K562 (cell line): ENCODE measurements at regions not wholly inside any gene's neighbourhood (a gene's known extent, or its start where the extent isn't known, plus 50 kb on each side); places are given as distances from the start of the nearest gene placed in this dataset.

Experiments
- ATAC-seq: fragments of 200-7000 bp; cut with Tn5 transposase; 3 replicates; pipeline ENCODE4 v1.9.1; 2020; ENCODE audit warnings: moderate library complexity
- BruUV-seq: library from RNA; stranded (reverse); fragments of 400-500 nt; replicated peaks from 2 replicates; lab custom pipeline; 2021; lab: Mats Ljungman, UMichigan
- CTCF ChIA-PET: fragments of 300-600 bp; formaldehyde crosslinking; extraction: SDS; loops from one replicate; lab custom pipeline; 2021; ENCODE audit warnings: low intra/inter-chr PET ratio; lab: Yijun Ruan, JAX
- POLR2A ChIA-PET: fragments of 300-600, 350-650 bp; sonication (Branson Sonifier 250); formaldehyde crosslinking; extraction: SDS; loops from one replicate; lab custom pipeline; 2021; ENCODE audit warnings: antibody characterized with exemption, inconsistent platforms; lab: Yijun Ruan, JAX
- DNase-seq, 4 experiments: peaks; one replicate each; pipeline versions ENCODE4 v3.0.0 to v3.0.0-alpha.2; 2011 to 2018; ENCODE audit warnings: low spot score in 3 of 4, mixed read lengths in 3 of 4; ENCODE audit errors: extremely low read depth in 1 of 4
- FAIRE-seq: peaks from 2 replicates; lab custom pipeline; 2011; peaks lifted over from hg19 to GRCh38; lab: Jason Lieb, UNC
- H2AFZ ChIP-seq: 2 replicates; pipeline ENCODE4 v1.6.0; 2011; ENCODE audit warnings: low read depth, low read length, control low read depth, inconsistent platforms
- H3K27ac ChIP-seq: fragments of 200-600 bp; 3 replicates; pipeline ENCODE4 v1.8.0; 2011; ENCODE audit warnings: low read depth, mild to moderate bottlenecking, control low read depth, inconsistent platforms, low read length, moderate library complexity, mixed read lengths; ENCODE audit errors: extremely low read depth
- H3K27me3 ChIP-seq, 2 experiments: fragments of 300-600 bp in 1 of 2; 2 replicates in 1 of 2; 3 replicates in 1 of 2; pipeline versions ENCODE4 v1.6.0 to v1.8.0; 2011; ENCODE audit warnings: inconsistent platforms in 2 of 2, low read length in 2 of 2, mild to moderate bottlenecking in 1 of 2, mixed read lengths in 1 of 2, moderate library complexity in 1 of 2; ENCODE audit not compliant: control insufficient read depth in 2 of 2, insufficient read depth in 2 of 2
- H3K36me3 ChIP-seq: fragments of 300-600 bp; 3 replicates; pipeline ENCODE4 v1.8.0; 2011; ENCODE audit warnings: mild to moderate bottlenecking, low read length, inconsistent platforms; ENCODE audit not compliant: control insufficient read depth, insufficient read depth
- H3K4me1 ChIP-seq, 2 experiments: fragments of 200-600 bp in 1 of 2; replicated peaks in 1 of 2; 2 replicates in 1 of 2; 3 replicates in 1 of 2; pipeline versions ENCODE4 v1.5.1 to v1.8.0; 2011; ENCODE audit warnings: inconsistent platforms in 2 of 2, low read length in 2 of 2, mild to moderate bottlenecking in 1 of 2, mixed read lengths in 1 of 2, moderate library complexity in 1 of 2; ENCODE audit not compliant: control insufficient read depth in 2 of 2, insufficient read depth in 2 of 2
- H3K4me2 ChIP-seq: 2 replicates; pipeline ENCODE4 v1.6.1; 2011; ENCODE audit warnings: low read length, control low read depth, inconsistent platforms, mixed read lengths; ENCODE audit not compliant: insufficient read depth
- H3K4me3 ChIP-seq: fragments of 200-600 bp; sonication (generic), shearing (Covaris generic); 2 replicates; pipeline ENCODE4 v1.5.1; 2016; ENCODE audit warnings: control low read depth, inconsistent platforms
- H3K79me2 ChIP-seq: fragments of 200-600 bp; 3 replicates; pipeline ENCODE4 v1.8.0; 2011; ENCODE audit warnings: low read length, inconsistent platforms; ENCODE audit not compliant: control insufficient read depth, insufficient read depth
- H3K9ac ChIP-seq, 2 experiments: 2 replicates each; pipeline versions ENCODE4 v1.6.0 to v1.6.1; 2011; ENCODE audit warnings: low read depth in 2 of 2, low read length in 2 of 2, control low read depth in 1 of 2, inconsistent platforms in 1 of 2, mild to moderate bottlenecking in 1 of 2, mixed read lengths in 1 of 2; ENCODE audit not compliant: insufficient read depth in 1 of 2
- H3K9me1 ChIP-seq: one replicate; pipeline ENCODE4 v1.6.0; 2011; ENCODE audit warnings: inconsistent platforms, mild to moderate bottlenecking, low read length, moderate library complexity; ENCODE audit not compliant: control insufficient read depth, insufficient read depth
- H3K9me3 ChIP-seq: replicated peaks from 2 replicates; pipeline ENCODE4 v1.5.1; 2011; ENCODE audit warnings: low read depth, low read length, inconsistent platforms; ENCODE audit not compliant: control insufficient read depth, insufficient read depth
- H4K20me1 ChIP-seq: replicated peaks from 2 replicates; pipeline ENCODE4 v1.6.1; 2011; ENCODE audit warnings: low read length, inconsistent platforms, mixed read lengths; ENCODE audit not compliant: control insufficient read depth, insufficient read depth
- ATF4 ChIP-seq: fragments of 450-650 bp; formaldehyde crosslinking; IDR thresholded peaks from 2 replicates; pipeline ENCODE4 v1.4.0; 2022; ENCODE audit warnings: mild to moderate bottlenecking, moderate library complexity
- CREB5 ChIP-seq: fragments of 250-450 bp; sonication (Bioruptor Pico); IDR thresholded peaks from 2 replicates; pipeline ENCODE4 v1.5.0; 2020; ENCODE audit warnings: mild to moderate bottlenecking
- CSDE1 ChIP-seq, 2 experiments: fragments of 450-650 bp; IDR thresholded peaks; 2 replicates each; pipeline ENCODE4 v1.6.1; 2016; ENCODE audit warnings: mild to moderate bottlenecking in 1 of 2
- ETS2 ChIP-seq: IDR thresholded peaks from 2 replicates; pipeline ENCODE4 v1.6.1; 2016; ENCODE audit warnings: borderline replicate concordance, missing genetic modification characterization, mild to moderate bottlenecking, moderate library complexity, missing compliant biosample characterization; ENCODE audit not compliant: poor library complexity, severe bottlenecking
- FOXK1 ChIP-seq: sonication (generic); formaldehyde crosslinking; IDR thresholded peaks from 2 replicates; pipeline ENCODE4 v1.8.0; 2022; ENCODE audit warnings: missing genetic modification reagents, mild to moderate bottlenecking, borderline replicate concordance
- NFYB ChIP-seq: IDR thresholded peaks from 2 replicates; pipeline ENCODE4 v1.6.1; 2011; ENCODE audit warnings: mild to moderate bottlenecking, moderate library complexity; ENCODE audit not compliant: insufficient read length; ENCODE audit errors: extremely low read depth
- PHB ChIP-seq: fragments of 250-450 bp; sonication (Bioruptor Pico); IDR thresholded peaks from 2 replicates; pipeline ENCODE4 v1.5.0; 2021
- ZNF318 ChIP-seq, 2 experiments: fragments of 450-650 bp; IDR thresholded peaks; 2 replicates each; pipeline ENCODE4 v1.6.1; 2016; ENCODE audit warnings: mild to moderate bottlenecking in 2 of 2, borderline replicate concordance in 1 of 2, low read depth in 1 of 2, moderate library complexity in 1 of 2
- ZSCAN32 ChIP-seq: fragments of 450-650 bp; formaldehyde crosslinking; IDR thresholded peaks from 2 replicates; pipeline ENCODE4 v1.4.0; 2020; ENCODE audit warnings: mild to moderate bottlenecking, moderate library complexity
- WGBS: fragments of 100-300 bp; shearing (Covaris generic); methylation state at CpG from one replicate; pipeline ENCODE4 v1.1.6; 2016; ENCODE audit warnings: low coverage, mixed read lengths; ENCODE audit not compliant: insufficient coverage; ENCODE audit errors: missing lambda C conversion rate; 5-methylcytosine and 5-hydroxymethylcytosine counted together
- in situ Hi-C: fragments of 300-500 bp; cut with MboI; formaldehyde crosslinking; loops from 4 replicates; pipeline ENCODE4 v1.15.0; 2018; ENCODE audit warnings: inconsistent platforms, mixed read lengths
- intact Hi-C: fragments of 100-400 bp; cut with micrococcal nuclease; formaldehyde crosslinking; loops from 2 replicates; pipeline ENCODE4 v1.14.2; 2022

GRCh38 chr10:133015816-133016462, 71.8 kb upstream of the ADGRA1 start (continued):
- no peak for TF ChIP-seq NFYB
- no peak for TF ChIP-seq CSDE1 (IDR thresholded peaks at IDR 0.05)
- TF ChIP-seq PHB (CRISPR knock-in tag) = no peak

- intact Hi-C loops (no loop called here), in situ Hi-C loops (no loop called here)
- POLR2A ChIA-PET = interaction anchor here (0.7 kb wide), 1 partner anchor 76 kb away, joined by 3 read pairs; no protein-coding TSS in a partner anchor
- Histone ChIP-seq H3K9ac (no peak overlapping the region), H3K9me1 (no peaks in the 10 kb centered on the region), H3K9me3 (no peaks in the 10 kb centered on the region), H3K4me2 (no peak overlapping the region), H3K4me3 (no peak overlapping the region), H3K79me2 (no peaks in the 10 kb centered on the region), H2AFZ (no peak overlapping the region), H3K36me3 (no peaks in the 10 kb centered on the region), H3K4me1 (peaks cover 0 to 19% of the 10 kb centered on the region in 2 experiments; a peak in 2 of 5 replicates), H4K20me1 (no peaks in the 10 kb centered on the region), H3K27me3 (peaks cover 0 to 31% of the 10 kb centered on the region in 2 experiments; a peak in 3 of 5 replicates), H3K27ac (no peak overlapping the region)
- ATAC-seq (no peak), FAIRE-seq (no peak), DNase-seq (no peak)
- no TSS peak for BruUV-seq
- 3% methylated on average over 12 of the region's 18 CpGs for WGBS
- CTCF ChIA-PET = no interaction called here
- TF ChIP-seq ZNF318 (IDR thresholded peaks at IDR 0.05; ENCODE audit: borderline replicate concordance in 1 of 2, low read depth in 1 of 2) = no peak
- TF ChIP-seq CREB5 (CRISPR knock-in tag) = no peak
- no peak for TF ChIP-seq ATF4
- no peak for TF ChIP-seq ZSCAN32 (CRISPR knock-in tag)
- no peak for TF ChIP-seq ETS2
- no peak for TF ChIP-seq FOXK1
Measured at GRCh38 chr10:133015321-133015720, 72.4 kb upstream of the ADGRA1 start.
